MM.1S (cell line): ENCODE measurements at regions not wholly inside any gene's neighbourhood (a gene's known extent, or its start where the extent isn't known, plus 50 kb on each side); places are given as distances from the start of the nearest gene placed in this dataset.

Source experiments
- CTCF ChIP-seq: fragments of 300-600 bp; sonication (generic); IDR thresholded peaks from 2 replicates; pipeline ENCODE4 v1.5.1; 2016; ENCODE audit warnings: antibody characterized with exemption, low read length, mixed read lengths
- EZH2 ChIP-seq: fragments of 300-600 bp; sonication (generic); optimal IDR thresholded peaks from 2 replicates; pipeline ENCODE3; 2017; ENCODE audit warnings: low read depth, mild to moderate bottlenecking, antibody characterized with exemption, low read length, mixed read lengths

GRCh38 chr12:24550609-24551008, 398.3 kb downstream of the BCAT1 start:
- TF ChIP-seq CTCF (no peak), EZH2 (no peak)
